Fibroblast of lung (primary cell): ENCODE measurements at regions not wholly inside any gene's neighbourhood (a gene's known extent, or its start where the extent isn't known, plus 50 kb on each side); places are given as distances from the start of the nearest gene placed in this dataset.

Experiments used
- CTCF ChIP-seq, 2 donors: IDR thresholded peaks in 1 of 2; conservative IDR thresholded peaks in 1 of 2; 1 replicate in 1 of 2; 2 replicates in 1 of 2; pipeline ENCODE4 v1.5.1; 2011 to 2012; ENCODE audit warnings: low read length in 2 of 2, control low read depth in 1 of 2, inconsistent platforms in 1 of 2, low read depth in 1 of 2, mild to moderate bottlenecking in 1 of 2
- EZH2 ChIP-seq: IDR thresholded peaks from 2 replicates; pipeline ENCODE4 v1.5.1; 2012; ENCODE audit warnings: low read length, control low read depth, mild to moderate bottlenecking; ENCODE audit errors: missing control alignments

DNA sequence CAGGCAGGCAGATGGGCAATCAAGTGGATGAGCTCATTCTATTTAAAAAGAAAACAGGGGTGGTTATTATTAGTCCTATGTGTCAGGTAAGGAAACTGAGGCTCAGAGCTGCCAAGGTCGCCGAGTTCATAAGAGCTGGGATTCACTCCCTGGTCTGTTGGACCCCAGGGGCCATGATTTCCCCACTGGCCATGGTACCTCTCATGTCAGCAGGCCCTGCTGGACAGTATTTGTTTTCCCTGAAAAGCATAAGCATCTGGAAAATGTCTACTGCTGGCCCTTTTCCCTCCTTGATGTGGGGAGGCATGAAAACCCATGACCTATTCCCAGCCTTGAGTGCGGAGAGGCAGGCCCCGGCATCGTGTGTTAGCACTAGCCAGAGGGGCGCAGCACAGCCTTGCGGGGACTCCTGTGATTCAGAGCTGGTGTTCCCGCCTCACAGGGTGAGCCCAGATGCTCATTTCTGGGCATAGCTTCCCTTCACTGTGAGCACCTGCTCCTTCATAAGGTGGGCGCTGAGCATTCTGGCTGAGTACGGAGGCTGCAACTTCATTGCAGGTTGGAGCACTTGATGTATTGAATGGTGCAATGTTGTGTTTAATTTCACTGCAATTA is 617.5 kb downstream of the PTPRU start:
- TF ChIP-seq CTCF (conservative IDR thresholded peaks at IDR 0.05 in 1 of 2, IDR thresholded peaks at IDR 0.05 in 1 of 2; ENCODE audit: low read depth in 1 of 2, low read length in 2 of 2) (no peak), EZH2 (no peak)
